ENCODE measurements at regions not wholly inside any gene's neighbourhood (a gene's known extent, or its start where the extent isn't known, plus 50 kb on each side); places are given as distances from the start of the nearest gene placed in this dataset.
"Not testable (repeated sequence)": the region's sequence is repeated elsewhere in the genome, so short reads cannot be mapped to it uniquely, and the experiment has no call there.

- DNase-seq: peak; percentile 65
Observed at GRCh38 chr5:36739751-36740221, 133.4 kb downstream of the SLC1A3 start.

- DNase-seq: no peak
Observed at GRCh38 chr5:36740259-36740898, 134.0 kb downstream of the SLC1A3 start.

- no peak for DNase-seq
Observed at GRCh38 chr5:36741128-36741527, 134.7 kb downstream of the SLC1A3 start.

GRCh38 chr5:36743891-36744772 lies 132.4 kb upstream of the NIPBL start:
- DNase-seq: no peak

GRCh38 chr5:36744773-36745589 lies 131.6 kb upstream of the NIPBL start:
- DNase-seq: peak; percentile 34

GRCh38 chr5:36747794-36748193 lies 128.8 kb upstream of the NIPBL start:
- DNase-seq: not testable (repeated sequence)

GRCh38 chr5:36751886-36752285 lies 124.7 kb upstream of the NIPBL start:
- no peak for DNase-seq

- DNase-seq: no peak
Observed at GRCh38 chr5:36755342-36755741, 121.2 kb upstream of the NIPBL start.

- no peak for DNase-seq
Observed at GRCh38 chr5:36755920-36756488, 120.6 kb upstream of the NIPBL start.

GRCh38 chr5:36756848-36757247 lies 119.7 kb upstream of the NIPBL start:
- DNase-seq: no peak

GRCh38 chr5:36759117-36759516 lies 117.5 kb upstream of the NIPBL start:
- no peak for DNase-seq

GRCh38 chr5:36763454-36763853 lies 113.1 kb upstream of the NIPBL start:
- no peak for DNase-seq

- no peak for DNase-seq
Observed at GRCh38 chr5:36765876-36766275, 110.7 kb upstream of the NIPBL start.

GRCh38 chr5:36766981-36767380 lies 109.6 kb upstream of the NIPBL start:
- no peak for DNase-seq

GRCh38 chr5:36768450-36768849 lies 108.1 kb upstream of the NIPBL start:
- no peak for DNase-seq

GRCh38 chr5:36769129-36769770 lies 107.3 kb upstream of the NIPBL start:
- DNase-seq: no peak

- DNase-seq: no peak
Observed at GRCh38 chr5:36770125-36770524, 106.4 kb upstream of the NIPBL start.

- DNase-seq: no peak
Observed at GRCh38 chr5:36772276-36773140, 104.1 kb upstream of the NIPBL start.

- DNase-seq: no peak
Observed at GRCh38 chr5:36777105-36777757, 99.3 kb upstream of the NIPBL start.

GRCh38 chr5:36778336-36778735 lies 98.2 kb upstream of the NIPBL start:
- DNase-seq: no peak

- DNase-seq: not testable (repeated sequence)
Observed at GRCh38 chr5:36782612-36783011, 94.0 kb upstream of the NIPBL start.

Measured in activated CD4-positive, alpha-beta T cell treated with anti-CD3 and anti-CD28 coated beads, Interleukin-2, amount 50 U/mL, for 16 hours (primary cell).